Neuronal stem cell (in vitro differentiated cells): ENCODE measurements at regions not wholly inside any gene's neighbourhood (a gene's known extent, or its start where the extent isn't known, plus 50 kb on each side); places are given as distances from the start of the nearest gene placed in this dataset.
A peak's percentile ranks its signal among the peaks of the same experiment; 100 is the strongest.

ENCODE experiments used
- DNase-seq: peaks from one replicate; pipeline ENCODE4 v3.0.0-alpha.2; 2013; ENCODE audit warnings: low spot score
- H2AFZ ChIP-seq: one replicate; pipeline ENCODE4 v1.6.1; 2013; ENCODE audit warnings: mild to moderate bottlenecking, low read length, inconsistent platforms
- H2AK5ac ChIP-seq: 2 replicates; pipeline ENCODE4 v1.6.1; 2013; ENCODE audit warnings: low read depth, mild to moderate bottlenecking, inconsistent platforms, low read length, moderate library complexity, mixed read lengths
- H2BK120ac ChIP-seq: 2 replicates; pipeline ENCODE4 v1.6.1; 2013; ENCODE audit warnings: low read depth, mild to moderate bottlenecking, inconsistent platforms, low read length, moderate library complexity, mixed read lengths
- H2BK12ac ChIP-seq: one replicate; pipeline ENCODE4 v1.6.1; 2013; ENCODE audit warnings: low read length, inconsistent platforms
- H2BK15ac ChIP-seq: 2 replicates; pipeline ENCODE4 v1.6.1; 2013; ENCODE audit warnings: mild to moderate bottlenecking, low read length, inconsistent platforms, mixed read lengths
- H2BK5ac ChIP-seq: one replicate; pipeline ENCODE4 v1.6.1; 2013; ENCODE audit warnings: inconsistent platforms, mild to moderate bottlenecking, low read length, moderate library complexity
- H3K14ac ChIP-seq: one replicate; pipeline ENCODE4 v1.6.1; 2013; ENCODE audit warnings: low read length, inconsistent platforms
- H3K18ac ChIP-seq: 2 replicates; pipeline ENCODE4 v1.6.1; 2013; ENCODE audit warnings: low read length, inconsistent platforms
- H3K23ac ChIP-seq: 2 replicates; pipeline ENCODE4 v1.6.1; 2013; ENCODE audit warnings: low read depth, mild to moderate bottlenecking, mixed read lengths, low read length, inconsistent platforms; ENCODE audit not compliant: poor library complexity
- H3K27ac ChIP-seq: replicated peaks from 3 replicates; pipeline ENCODE4 v1.5.1; 2013; ENCODE audit warnings: low read length, inconsistent platforms
- H3K27me3 ChIP-seq, 3 experiments: 2 replicates each; pipeline ENCODE4 v1.6.1; 2013; ENCODE audit warnings: low read length in 3 of 3, mild to moderate bottlenecking in 2 of 3, inconsistent platforms in 1 of 3, low read depth in 1 of 3, mixed read lengths in 1 of 3, moderate library complexity in 1 of 3; ENCODE audit not compliant: control insufficient read depth in 3 of 3, insufficient read depth in 3 of 3
- H3K36me3 ChIP-seq, 2 donors: replicated peaks in 1 of 2; 2 replicates each; pipeline ENCODE4 v1.6.1; 2013; ENCODE audit warnings: low read length in 2 of 2; ENCODE audit not compliant: control insufficient read depth in 2 of 2, insufficient read depth in 2 of 2
- H3K4ac ChIP-seq: 2 replicates; pipeline ENCODE4 v1.6.1; 2013; ENCODE audit warnings: inconsistent platforms, mild to moderate bottlenecking, low read length, moderate library complexity
- H3K4me1 ChIP-seq, 2 donors: 1 replicate in 1 of 2; 2 replicates in 1 of 2; pipeline ENCODE4 v1.6.1; 2013; ENCODE audit warnings: low read length in 2 of 2, low read depth in 1 of 2; ENCODE audit not compliant: control insufficient read depth in 2 of 2, insufficient read depth in 1 of 2
- H3K4me2 ChIP-seq: one replicate; pipeline ENCODE4 v1.6.1; 2013; ENCODE audit warnings: mild to moderate bottlenecking, low read length, inconsistent platforms; ENCODE audit not compliant: insufficient read depth, poor library complexity, severe bottlenecking
- H3K4me3 ChIP-seq, 2 donors: 2 replicates each; pipeline ENCODE4 v1.5.1; 2013; ENCODE audit warnings: low read length in 2 of 2, mild to moderate bottlenecking in 2 of 2, inconsistent platforms in 1 of 2, moderate library complexity in 1 of 2
- H3K79me1 ChIP-seq: one replicate; pipeline ENCODE4 v1.6.1; 2013; ENCODE audit warnings: low read depth, mild to moderate bottlenecking, inconsistent platforms, low read length, moderate library complexity
- H3K9ac ChIP-seq: one replicate; pipeline ENCODE4 v1.6.1; 2013; ENCODE audit warnings: mild to moderate bottlenecking, low read depth, low read length, inconsistent platforms; ENCODE audit not compliant: poor library complexity
- H3K9me3 ChIP-seq, 2 donors: replicated peaks in 1 of 2; 2 replicates each; pipeline versions ENCODE3 to v1.6.1; 2013; ENCODE audit warnings: low read length in 2 of 2, mild to moderate bottlenecking in 2 of 2, inconsistent platforms in 1 of 2, low read depth in 1 of 2, mixed read lengths in 1 of 2, moderate library complexity in 1 of 2; ENCODE audit not compliant: control insufficient read depth in 2 of 2, insufficient read depth in 1 of 2
- H4K8ac ChIP-seq: one replicate; pipeline ENCODE4 v1.6.1; 2013; ENCODE audit warnings: low read depth, mild to moderate bottlenecking, inconsistent platforms, low read length, moderate library complexity
- H4K91ac ChIP-seq: one replicate; pipeline ENCODE4 v1.6.1; 2013; ENCODE audit warnings: low read length, low read depth, mild to moderate bottlenecking, inconsistent platforms; ENCODE audit not compliant: poor library complexity
- WGBS, 2 donors: extraction: QIAGEN DNeasy Blood & Tissue Kit; methylation state at CpG; one replicate each; pipeline ENCODE4 v1.1.7; 2013; ENCODE audit warnings: missing lambda C conversion rate in 2 of 2, mixed read lengths in 1 of 2; ENCODE audit not compliant: insufficient read length in 2 of 2, insufficient replicate concordance in 1 of 2; ENCODE audit errors: extremely low coverage in 2 of 2; 5-methylcytosine and 5-hydroxymethylcytosine counted together

- Histone ChIP-seq H3K36me3 (no peaks in the 10 kb centered on the region), H2BK15ac (no peak overlapping the region), H3K4ac (no peak overlapping the region), H2BK12ac (no peak overlapping the region), H4K91ac (no peak overlapping the region), H2AK5ac (no peak overlapping the region), H3K79me1 (no peaks in the 10 kb centered on the region), H3K14ac (no peak overlapping the region), H3K23ac (no peak overlapping the region), H3K27me3 (no peaks in the 10 kb centered on the region), H3K4me2 (no peak overlapping the region), H2AFZ (peak overlapping the region; percentile 54), H2BK120ac (no peak overlapping the region), H3K18ac (no peak overlapping the region), H3K9me3 (no peaks in the 10 kb centered on the region), H4K8ac (no peak overlapping the region), H3K9ac (no peak overlapping the region), H3K4me3 (no peak overlapping the region), H3K27ac (no peak overlapping the region), H3K4me1 (no peaks in the 10 kb centered on the region), H2BK5ac (no peak overlapping the region)
- WGBS, 2 donors = no CpG with 5 or more reads among the region's 6 CpGs
- no peak for DNase-seq
These were observed 616.9 kb downstream of the ZIC1 start for GRCh38 chr3:148026009-148026588.

DNA sequence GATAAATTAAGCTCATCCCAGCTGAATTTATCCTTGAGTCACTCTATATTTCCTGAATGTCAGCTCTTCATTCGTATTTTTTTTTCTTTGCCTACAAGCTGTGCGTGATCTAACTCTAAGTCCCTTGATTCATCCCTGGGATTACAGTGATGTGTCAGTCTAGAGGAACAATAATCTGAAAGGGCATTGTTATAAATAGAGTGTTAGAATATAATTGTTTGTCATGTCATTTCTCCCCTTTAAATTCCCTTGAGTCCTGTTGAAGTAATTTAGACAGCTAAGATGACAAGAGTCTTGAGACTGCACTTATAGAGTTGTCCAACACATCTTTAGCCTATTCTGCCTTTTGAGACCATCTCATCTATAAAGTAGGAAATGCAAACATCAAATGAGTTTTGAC, 621.8 kb downstream of the ZIC1 start:
- no peaks in the 10 kb centered on the region for H3K27me3 ChIP-seq
- no peaks in the 10 kb centered on the region for H3K4me1 ChIP-seq
- H2AFZ ChIP-seq = no peak overlapping the region
- no peak overlapping the region for H2BK15ac ChIP-seq
- no peak overlapping the region for H3K9ac ChIP-seq
- H3K14ac ChIP-seq = no peak overlapping the region
- H3K18ac ChIP-seq = no peak overlapping the region
- no peak overlapping the region for H2BK5ac ChIP-seq
- no peak overlapping the region for H3K27ac ChIP-seq
- H3K4ac ChIP-seq = no peak overlapping the region
- H3K4me2 ChIP-seq = no peak overlapping the region
- H3K4me3 ChIP-seq = no peak overlapping the region
- no peak overlapping the region for H3K23ac ChIP-seq
- no peaks in the 10 kb centered on the region for H3K9me3 ChIP-seq
- H4K8ac ChIP-seq = no peak overlapping the region
- H2BK120ac ChIP-seq = no peak overlapping the region
- no CpG with 5 or more reads among the region's 2 CpGs for WGBS, 2 donors
- no peak for DNase-seq
- H4K91ac ChIP-seq = no peak overlapping the region
- H2BK12ac ChIP-seq = no peak overlapping the region
- H3K79me1 ChIP-seq = no peaks in the 10 kb centered on the region
- no peaks in the 10 kb centered on the region for H3K36me3 ChIP-seq
- H2AK5ac ChIP-seq = no peak overlapping the region

DNA sequence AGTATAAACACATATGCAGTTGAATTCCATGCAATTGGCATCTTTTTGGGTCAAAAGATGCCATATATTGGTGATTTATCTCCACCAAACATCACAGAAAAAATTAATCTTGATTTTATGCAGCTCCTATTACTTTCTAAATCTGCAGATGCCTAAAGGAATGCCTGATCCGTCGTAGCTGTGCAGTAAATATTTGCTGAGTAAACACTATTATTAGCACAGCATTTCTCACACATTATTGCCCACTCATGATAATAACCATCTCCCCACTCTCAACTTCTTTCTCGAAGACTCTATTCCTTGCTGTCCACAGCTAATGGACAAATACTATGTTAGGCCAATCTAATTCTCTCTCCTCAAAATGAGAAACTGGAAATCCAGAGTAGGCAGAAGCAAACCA, 625.2 kb downstream of the ZIC1 start:
- no peak overlapping the region for H3K9ac ChIP-seq
- H3K14ac ChIP-seq = no peak overlapping the region
- no peak overlapping the region for H2AFZ ChIP-seq
- H3K4me3 ChIP-seq = no peak overlapping the region
- no peaks in the 10 kb centered on the region for H3K36me3 ChIP-seq
- no peak for DNase-seq
- no peak overlapping the region for H2AK5ac ChIP-seq
- H3K4me2 ChIP-seq = no peak overlapping the region
- whole genome bisulfite sequencing, 2 donors = 100% methylated on average over 1 of the region's 3 CpGs; no CpG with 5 or more reads in 1 of the 2 donors
- H3K4ac ChIP-seq = no peak overlapping the region
- no peak overlapping the region for H4K91ac ChIP-seq
- H3K4me1 ChIP-seq = peaks cover 1 to 5% of the 10 kb centered on the region in 2 donors
- H2BK5ac ChIP-seq = no peak overlapping the region
- no peak overlapping the region for H3K23ac ChIP-seq
- H3K9me3 ChIP-seq = no peaks in the 10 kb centered on the region
- no peaks in the 10 kb centered on the region for H3K27me3 ChIP-seq
- no peak overlapping the region for H3K18ac ChIP-seq
- no peak overlapping the region for H4K8ac ChIP-seq
- no peaks in the 10 kb centered on the region for H3K79me1 ChIP-seq
- no peak overlapping the region for H2BK120ac ChIP-seq
- no peak overlapping the region for H2BK12ac ChIP-seq
- H2BK15ac ChIP-seq = no peak overlapping the region
- no peak overlapping the region for H3K27ac ChIP-seq

- Histone ChIP-seq H2BK120ac (no peak overlapping the region), H4K91ac (no peak overlapping the region), H3K4me2 (no peak overlapping the region), H3K9me3 (no peaks in the 10 kb centered on the region), H3K79me1 (no peaks in the 10 kb centered on the region), H4K8ac (no peak overlapping the region), H2BK12ac (no peak overlapping the region), H3K27ac (no peak overlapping the region), H3K23ac (no peak overlapping the region), H2BK5ac (no peak overlapping the region), H3K9ac (no peak overlapping the region), H2BK15ac (no peak overlapping the region), H3K4me3 (no peak overlapping the region), H3K4ac (no peak overlapping the region), H3K14ac (no peak overlapping the region), H3K36me3 (no peaks in the 10 kb centered on the region), H2AK5ac (no peak overlapping the region), H3K4me1 (peaks cover 1 to 5% of the 10 kb centered on the region in 2 donors), H2AFZ (peak overlapping the region; percentile 65), H3K27me3 (no peaks in the 10 kb centered on the region), H3K18ac (no peak overlapping the region)
- no peak for DNase-seq
- no CpG with 5 or more reads among the region's 5 CpGs for WGBS, 2 donors
These were observed 627.2 kb downstream of the ZIC1 start for GRCh38 chr3:148036331-148036876.
